ENCODE measurements at regions not wholly inside any gene's neighbourhood (a gene's known extent, or its start where the extent isn't known, plus 50 kb on each side); places are given as distances from the start of the nearest gene placed in this dataset.

DNA sequence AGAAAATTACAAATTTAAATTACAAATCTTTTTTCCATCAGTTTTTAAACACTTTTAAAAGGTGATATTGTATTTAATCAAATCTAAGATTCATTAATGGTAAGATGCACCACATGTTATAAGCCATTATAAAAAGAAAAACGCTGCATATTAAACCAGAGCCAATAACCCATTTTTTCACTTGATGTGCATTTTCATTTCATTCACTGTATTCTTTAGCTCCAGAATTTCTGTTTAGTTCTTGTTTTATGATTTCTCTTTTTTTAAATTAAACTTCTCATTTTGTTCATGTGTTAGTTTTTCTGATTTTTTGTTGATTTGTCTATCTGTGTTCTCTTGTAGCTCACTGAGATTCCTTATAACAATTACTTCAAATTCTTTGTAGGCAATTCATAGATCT is 62.4 kb upstream of the MBOAT2 start:
- TF ChIP-seq, protein P1, sequence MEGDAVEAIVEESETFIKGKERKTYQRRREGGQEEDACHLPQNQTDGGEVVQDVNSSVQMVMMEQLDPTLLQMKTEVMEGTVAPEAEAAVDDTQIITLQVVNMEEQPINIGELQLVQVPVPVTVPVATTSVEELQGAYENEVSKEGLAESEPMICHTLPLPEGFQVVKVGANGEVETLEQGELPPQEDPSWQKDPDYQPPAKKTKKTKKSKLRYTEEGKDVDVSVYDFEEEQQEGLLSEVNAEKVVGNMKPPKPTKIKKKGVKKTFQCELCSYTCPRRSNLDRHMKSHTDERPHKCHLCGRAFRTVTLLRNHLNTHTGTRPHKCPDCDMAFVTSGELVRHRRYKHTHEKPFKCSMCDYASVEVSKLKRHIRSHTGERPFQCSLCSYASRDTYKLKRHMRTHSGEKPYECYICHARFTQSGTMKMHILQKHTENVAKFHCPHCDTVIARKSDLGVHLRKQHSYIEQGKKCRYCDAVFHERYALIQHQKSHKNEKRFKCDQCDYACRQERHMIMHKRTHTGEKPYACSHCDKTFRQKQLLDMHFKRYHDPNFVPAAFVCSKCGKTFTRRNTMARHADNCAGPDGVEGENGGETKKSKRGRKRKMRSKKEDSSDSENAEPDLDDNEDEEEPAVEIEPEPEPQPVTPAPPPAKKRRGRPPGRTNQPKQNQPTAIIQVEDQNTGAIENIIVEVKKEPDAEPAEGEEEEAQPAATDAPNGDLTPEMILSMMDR (IDR thresholded peaks at IDR 0.05), result no peak
- no peak for TF ChIP-seq ZFX (IDR thresholded peaks at IDR 0.05; ENCODE audit: borderline replicate concordance)

All from 22Rv1 (cell line).